ENCODE measurements at regions not wholly inside any gene's neighbourhood (a gene's known extent, or its start where the extent isn't known, plus 50 kb on each side); places are given as distances from the start of the nearest gene placed in this dataset.
"Not testable (repeated sequence)": the region's sequence is repeated elsewhere in the genome, so short reads cannot be mapped to it uniquely, and the experiment has no call there.

- DNase-seq, result no peak
These were observed 180.0 kb downstream of the SOX4 start for GRCh38 chr6:21773576-21773968.

- DNase-seq, result no peak
These were observed 184.3 kb downstream of the SOX4 start for GRCh38 chr6:21777846-21778245.

- no peak for DNase-seq
These were observed 186.6 kb downstream of the SOX4 start for GRCh38 chr6:21780141-21780540.

DNA sequence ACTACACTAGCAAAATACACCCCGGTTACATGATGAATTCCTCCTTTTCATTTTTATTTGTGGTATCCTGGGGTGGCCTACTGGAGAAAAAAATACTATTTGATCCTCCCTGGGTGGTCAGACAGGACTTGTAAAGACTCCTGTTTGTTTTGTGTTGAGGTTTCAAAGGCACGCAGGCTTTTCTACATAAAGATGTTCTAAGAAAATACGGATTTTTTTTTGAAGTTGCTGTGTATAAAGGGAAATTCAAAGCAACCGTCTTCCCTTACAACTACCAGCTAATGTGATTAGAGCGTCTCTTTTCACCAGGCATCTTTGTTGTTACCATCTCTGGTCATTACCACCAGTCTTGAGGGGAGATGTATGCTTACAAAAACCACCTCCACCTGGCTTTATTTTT lies 187.1 kb downstream of the SOX4 start:
- DNase-seq, result no peak

- no peak for DNase-seq
These were observed 187.6 kb downstream of the SOX4 start for GRCh38 chr6:21781128-21781527.

GRCh38 chr6:21785164-21785563 lies 191.6 kb downstream of the SOX4 start:
- no peak for DNase-seq

GRCh38 chr6:21791056-21791455 lies 197.5 kb downstream of the SOX4 start:
- no peak for DNase-seq

DNA sequence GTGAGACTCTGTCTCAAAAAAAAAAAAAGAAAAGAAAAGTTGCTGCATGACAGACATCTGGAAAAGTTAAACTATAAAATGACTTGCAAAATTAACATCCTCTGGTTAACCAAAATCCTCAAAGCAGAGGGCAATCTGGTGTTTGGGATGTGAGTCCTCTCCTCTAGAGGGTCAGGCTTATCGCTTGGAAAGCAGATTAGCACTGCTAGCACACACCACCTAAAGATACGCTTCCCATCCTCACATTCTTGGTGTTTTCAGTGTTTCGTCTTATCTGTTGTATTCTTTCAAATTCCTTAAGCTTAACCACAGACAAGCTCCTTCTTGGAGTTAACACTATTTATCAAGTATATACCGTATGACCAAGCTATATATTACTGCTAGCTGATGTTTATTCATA lies 198.0 kb downstream of the SOX4 start:
- DNase-seq, result no peak

DNA sequence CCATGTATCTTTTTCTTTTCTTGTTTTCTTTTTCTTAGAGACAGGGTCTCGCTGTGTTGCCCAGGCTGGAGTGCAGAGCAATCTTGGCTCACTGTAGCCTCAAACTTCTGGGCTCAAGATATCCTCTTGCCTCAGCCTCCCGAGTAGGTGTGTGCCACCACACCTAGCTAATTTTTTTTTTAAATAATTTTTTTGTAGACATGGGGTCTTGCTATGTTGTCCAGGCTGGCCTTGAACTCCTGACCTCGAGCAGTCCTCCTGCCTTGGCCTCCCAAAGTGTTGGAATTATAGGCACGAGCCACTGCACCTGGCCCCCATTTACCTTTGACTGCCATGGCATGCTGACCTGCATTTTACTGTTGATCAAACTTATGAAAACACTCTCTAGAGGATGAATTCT lies 198.6 kb downstream of the SOX4 start:
- no peak for DNase-seq

GRCh38 chr6:21796979-21797378 lies 203.4 kb downstream of the SOX4 start:
- DNase-seq, result not testable (repeated sequence)

DNA sequence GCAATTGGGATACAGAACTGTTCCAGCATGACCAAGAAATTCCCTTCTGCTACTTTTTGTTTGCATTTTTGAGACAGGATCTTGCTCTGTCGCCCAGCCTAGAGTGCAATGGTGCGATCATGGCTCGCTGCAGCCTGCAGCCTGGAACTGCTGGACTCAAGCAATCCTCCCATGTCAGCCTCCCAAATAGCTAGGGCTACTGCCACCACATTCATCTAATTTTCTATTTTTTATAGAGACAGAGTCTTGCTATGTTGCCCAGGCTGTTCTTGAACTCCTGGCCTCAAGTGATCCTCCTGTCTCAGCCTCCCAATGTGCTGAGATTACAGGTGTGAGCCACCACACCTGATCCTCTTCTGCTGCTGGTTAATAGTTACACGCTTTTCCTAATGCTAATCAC lies 204.9 kb downstream of the SOX4 start:
- no peak for DNase-seq

- no peak for DNase-seq
These were observed 206.8 kb downstream of the SOX4 start for GRCh38 chr6:21800330-21800729.

- no peak for DNase-seq
These were observed 207.4 kb downstream of the SOX4 start for GRCh38 chr6:21800948-21801438.

GRCh38 chr6:21801446-21802174 lies 208.1 kb downstream of the SOX4 start:
- no peak for DNase-seq

DNA sequence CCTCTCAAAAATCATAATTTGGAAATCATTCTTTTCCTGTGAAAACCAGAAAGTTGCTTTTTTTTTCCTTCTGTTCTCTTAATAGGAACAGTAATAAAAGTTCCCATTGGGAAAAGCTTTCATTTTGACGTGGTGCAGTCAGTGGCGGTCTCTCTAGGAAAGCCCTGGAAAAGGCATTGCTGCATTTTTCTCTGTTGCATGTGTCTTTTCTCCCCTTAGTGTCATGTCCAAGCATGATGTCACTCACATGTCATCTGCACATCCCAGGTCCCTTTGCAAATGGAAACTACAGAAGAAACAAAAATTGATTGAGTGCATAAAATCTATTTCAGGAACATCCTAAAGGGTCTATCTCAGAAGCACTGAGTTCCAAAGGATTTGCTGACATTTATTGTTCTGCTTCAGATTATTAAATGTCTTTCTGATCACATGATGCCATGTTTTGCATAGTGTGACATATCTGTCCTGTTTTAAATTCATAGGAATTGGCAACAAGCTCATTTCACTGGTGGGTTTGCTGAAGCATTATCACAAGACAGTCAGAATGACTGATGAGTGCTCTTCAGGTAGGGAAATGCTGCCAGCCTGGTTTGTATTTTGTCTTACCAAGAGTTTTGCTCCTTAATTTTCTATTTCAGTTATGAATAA lies 208.7 kb downstream of the SOX4 start:
- peak in 1 of 2 experiments; percentile 26 for DNase-seq

DNA sequence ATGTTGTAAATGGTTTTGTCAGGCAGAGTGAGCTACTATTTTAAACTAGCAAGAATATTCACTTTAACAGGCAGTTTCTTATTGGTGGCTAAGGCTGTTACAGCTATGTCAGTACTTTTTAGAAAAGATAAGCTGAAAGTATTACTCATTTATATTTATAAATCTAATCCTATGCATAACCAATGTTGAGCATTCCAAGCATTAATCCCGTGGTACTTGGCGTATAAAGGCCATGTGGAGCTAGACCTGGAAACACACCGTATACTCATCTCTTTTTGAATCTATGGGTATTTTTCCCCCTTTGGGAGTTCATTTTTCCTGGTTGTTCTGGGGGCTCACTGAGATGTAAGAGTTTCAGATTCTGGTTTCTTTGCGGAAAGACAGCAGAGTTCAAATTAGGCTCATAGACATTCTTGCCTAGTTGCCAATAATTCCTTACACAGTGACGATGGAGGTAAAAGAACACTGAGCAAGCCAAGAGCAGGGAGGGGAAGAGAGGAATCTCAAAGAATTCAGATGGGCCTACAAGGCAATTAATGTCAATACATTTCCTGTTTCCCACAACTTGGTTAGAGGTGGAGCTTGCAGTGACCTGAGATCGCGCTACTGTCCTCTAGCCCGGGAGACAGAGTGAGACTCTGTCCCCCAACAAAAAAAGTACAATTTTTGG lies 211.5 kb downstream of the SOX4 start:
- DNase-seq, result no peak

DNA sequence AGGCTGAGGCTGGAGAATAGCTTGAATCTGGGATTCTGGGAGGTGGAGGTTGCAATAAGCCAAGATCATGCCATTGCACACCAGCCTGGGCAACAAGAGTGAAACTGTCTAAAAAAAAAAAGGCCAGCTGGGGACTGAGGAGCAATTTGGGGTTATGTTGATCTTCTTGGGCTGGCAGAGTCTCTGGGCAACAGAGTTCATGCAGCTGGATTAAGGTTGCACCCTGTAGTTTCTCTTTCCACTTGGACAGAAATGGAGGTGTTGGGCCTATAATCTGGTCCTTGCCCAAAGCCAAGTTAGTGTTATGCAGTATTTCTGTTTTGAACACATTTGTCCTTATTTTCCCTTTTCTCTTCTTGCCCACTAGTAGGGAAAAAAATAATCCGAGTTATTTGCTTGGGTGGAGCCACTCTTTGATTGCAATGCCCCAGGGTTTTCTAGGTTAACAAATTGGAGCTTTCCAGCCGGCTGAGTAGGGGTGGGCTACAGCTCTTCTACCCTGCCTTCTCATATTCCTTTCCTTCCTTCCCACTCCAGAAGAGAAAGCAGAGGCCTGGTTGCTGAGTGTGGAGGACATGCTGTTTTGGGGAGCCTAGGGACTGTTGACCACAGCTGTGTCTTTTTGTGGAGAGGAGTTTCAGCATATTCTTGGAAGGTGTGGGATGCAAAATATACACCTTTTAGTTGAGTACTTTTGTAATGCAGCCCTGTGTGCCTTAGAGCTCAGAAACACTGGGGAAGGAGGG lies 213.9 kb downstream of the SOX4 start:
- DNase-seq, result no peak

GRCh38 chr6:21808045-21808470 lies 214.5 kb downstream of the SOX4 start:
- no peak for DNase-seq

GRCh38 chr6:21808551-21809242 lies 215.1 kb downstream of the SOX4 start:
- no peak for DNase-seq

- no peak for DNase-seq
These were observed 217.9 kb downstream of the SOX4 start for GRCh38 chr6:21811484-21811883.

GRCh38 chr6:21816231-21816630 lies 222.7 kb downstream of the SOX4 start:
- no peak for DNase-seq

- DNase-seq, result no peak
These were observed 226.9 kb downstream of the SOX4 start for GRCh38 chr6:21820442-21820841.

DNA sequence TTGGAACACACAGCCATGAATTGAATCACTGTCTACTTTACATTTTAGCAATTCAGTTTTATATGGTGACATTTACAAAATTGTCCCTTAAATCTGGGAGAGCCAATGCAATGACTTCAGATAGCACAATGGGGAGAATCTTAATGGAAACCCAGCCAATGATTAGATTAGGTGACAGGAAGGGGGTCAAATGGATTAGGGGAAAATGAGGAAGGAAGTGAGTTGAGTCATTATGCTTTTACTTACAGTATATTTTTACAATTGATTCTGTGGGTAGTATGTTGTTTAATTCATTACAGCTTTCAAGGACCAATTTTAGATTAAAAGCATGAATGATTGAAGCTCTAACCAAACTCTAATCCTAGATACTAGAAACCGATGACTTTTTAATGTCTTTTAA lies 229.8 kb downstream of the SOX4 start:
- DNase-seq, result no peak
